Mesendoderm (in vitro differentiated cells): ENCODE measurements at regions not wholly inside any gene's neighbourhood (a gene's known extent, or its start where the extent isn't known, plus 50 kb on each side); places are given as distances from the start of the nearest gene placed in this dataset.

ENCODE experiments used
- DNase-seq: peaks from one replicate; pipeline ENCODE4 v3.0.0; 2013
- H2AK5ac ChIP-seq: 2 replicates; pipeline ENCODE4 v1.6.1; 2013; ENCODE audit warnings: low read length, inconsistent platforms
- H2BK120ac ChIP-seq: 2 replicates; pipeline ENCODE4 v1.6.1; 2013; ENCODE audit warnings: low read depth, mild to moderate bottlenecking, low read length, moderate library complexity, mixed read lengths
- H2BK15ac ChIP-seq: replicated peaks from 2 replicates; pipeline ENCODE4 v1.6.1; 2013; ENCODE audit warnings: low read depth, mild to moderate bottlenecking, moderate library complexity
- H2BK5ac ChIP-seq: 2 replicates; pipeline ENCODE4 v1.6.1; 2013; ENCODE audit warnings: low read length, inconsistent platforms
- H3K18ac ChIP-seq: 2 replicates; pipeline ENCODE4 v1.6.1; 2013; ENCODE audit warnings: mild to moderate bottlenecking, low read length, mixed read lengths
- H3K23ac ChIP-seq: one replicate; pipeline ENCODE4 v1.6.1; 2013; ENCODE audit warnings: low read length
- H3K27ac ChIP-seq: 2 replicates; pipeline ENCODE4 v1.5.1; 2013; ENCODE audit warnings: low read depth, mild to moderate bottlenecking, inconsistent platforms, low read length, moderate library complexity
- H3K27me3 ChIP-seq: 2 replicates; pipeline ENCODE4 v1.6.1; 2013; ENCODE audit warnings: low read length, control low read depth, mild to moderate bottlenecking, inconsistent platforms; ENCODE audit not compliant: insufficient read depth, poor library complexity
- H3K36me3 ChIP-seq: 2 replicates; pipeline ENCODE4 v1.6.1; 2013; ENCODE audit warnings: low read length, inconsistent platforms; ENCODE audit not compliant: control insufficient read depth, insufficient read depth
- H3K4ac ChIP-seq: one replicate; pipeline ENCODE4 v1.6.1; 2013; ENCODE audit warnings: low read depth, mild to moderate bottlenecking, low read length, moderate library complexity
- H3K4me1 ChIP-seq: 2 replicates; pipeline ENCODE4 v1.6.1; 2013; ENCODE audit warnings: low read depth, low read length, inconsistent platforms; ENCODE audit not compliant: control insufficient read depth
- H3K4me2 ChIP-seq: 2 replicates; pipeline ENCODE4 v1.6.1; 2013; ENCODE audit warnings: low read length
- H3K4me3 ChIP-seq: 2 replicates; pipeline ENCODE4 v1.5.1; 2013; ENCODE audit warnings: mild to moderate bottlenecking, low read length
- H3K56ac ChIP-seq: one replicate; pipeline ENCODE4 v1.6.1; 2013; ENCODE audit warnings: low read length
- H3K79me1 ChIP-seq: 2 replicates; pipeline ENCODE4 v1.6.1; 2013; ENCODE audit warnings: low read length, inconsistent platforms
- H3K79me2 ChIP-seq: 2 replicates; pipeline ENCODE4 v1.6.1; 2013; ENCODE audit warnings: mild to moderate bottlenecking, low read length; ENCODE audit not compliant: control insufficient read depth, insufficient read depth
- H3K9ac ChIP-seq: 2 replicates; pipeline ENCODE4 v1.6.1; 2013; ENCODE audit warnings: low read length, inconsistent platforms
- H4K5ac ChIP-seq: one replicate; pipeline ENCODE4 v1.6.1; 2013; ENCODE audit warnings: low read length
- H4K8ac ChIP-seq: one replicate; pipeline ENCODE4 v1.6.1; 2013; ENCODE audit warnings: low read depth, mild to moderate bottlenecking, control low read depth, low read length, moderate library complexity
- WGBS: extraction: QIAGEN DNeasy Blood & Tissue Kit; methylation state at CpG from one replicate; pipeline ENCODE4 v1.1.7; 2013; ENCODE audit warnings: low lambda C conversion rate, missing lambda C conversion rate; ENCODE audit not compliant: insufficient coverage; ENCODE audit errors: extremely low coverage; 5-methylcytosine and 5-hydroxymethylcytosine counted together

DNA sequence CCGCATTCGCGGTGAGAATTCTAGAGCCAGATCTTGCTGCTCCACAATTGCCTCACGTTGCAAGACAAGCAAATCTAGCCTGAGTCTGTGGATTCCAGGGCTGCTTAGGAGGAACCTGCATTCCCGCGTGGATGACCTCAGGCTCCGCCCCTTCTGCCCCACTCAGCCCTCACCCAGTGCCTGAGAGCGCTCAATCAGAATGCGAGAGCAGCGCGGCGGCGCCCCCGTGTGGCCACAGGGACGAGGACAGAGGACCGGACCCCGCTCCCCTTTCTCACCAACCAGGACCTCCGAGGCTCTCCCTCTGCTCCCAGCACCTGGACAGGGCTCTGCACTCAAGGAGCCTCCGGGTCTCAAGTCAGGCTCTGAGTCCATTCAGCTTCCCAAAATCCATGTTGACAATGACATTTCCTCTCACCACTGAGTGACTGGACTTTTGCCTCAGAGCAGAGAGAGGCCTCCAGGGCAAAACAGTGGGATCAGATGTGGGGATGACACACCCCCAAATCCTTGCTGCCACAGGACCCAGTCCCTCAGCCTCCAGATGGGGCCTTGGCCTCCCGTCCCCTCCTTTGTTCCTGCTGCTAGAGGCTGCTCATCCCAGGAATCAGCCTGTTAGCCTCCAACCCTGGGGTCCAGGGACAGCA lies 52.0 kb downstream of the RPP21 start:
- Histone ChIP-seq H3K27ac (no peak overlapping the region), H4K8ac (no peak overlapping the region), H2BK15ac (no peak overlapping the region), H3K27me3 (no peaks in the 10 kb centered on the region), H3K4ac (no peak overlapping the region), H2BK120ac (no peak overlapping the region), H3K18ac (no peak overlapping the region), H3K56ac (no peak overlapping the region), H3K79me2 (no peaks in the 10 kb centered on the region), H3K36me3 (no peaks in the 10 kb centered on the region), H2BK5ac (no peak overlapping the region), H3K23ac (no peak overlapping the region), H2AK5ac (no peak overlapping the region), H3K4me1 (no peaks in the 10 kb centered on the region), H3K4me2 (no peak overlapping the region), H3K79me1 (no peaks in the 10 kb centered on the region), H3K9ac (no peak overlapping the region), H3K4me3 (no peak overlapping the region), H4K5ac (no peak overlapping the region)
- DNase-seq: peak; percentile 85
- no CpG with 5 or more reads among the region's 20 CpGs for WGBS

GRCh38 chr6:30397697-30398096 lies 52.7 kb downstream of the RPP21 start:
- H3K27me3 ChIP-seq: no peaks in the 10 kb centered on the region
- no peaks in the 10 kb centered on the region for H3K36me3 ChIP-seq
- H2BK15ac ChIP-seq: no peak overlapping the region
- no peak overlapping the region for H3K23ac ChIP-seq
- no peak overlapping the region for H3K18ac ChIP-seq
- no peak overlapping the region for H4K5ac ChIP-seq
- DNase-seq: peak; percentile 57
- H2AK5ac ChIP-seq: no peak overlapping the region
- no peak overlapping the region for H3K4me3 ChIP-seq
- no peak overlapping the region for H2BK5ac ChIP-seq
- H3K79me2 ChIP-seq: no peaks in the 10 kb centered on the region
- H3K9ac ChIP-seq: no peak overlapping the region
- WGBS: no CpG with 5 or more reads among the region's 3 CpGs
- no peaks in the 10 kb centered on the region for H3K79me1 ChIP-seq
- no peak overlapping the region for H3K4me2 ChIP-seq
- no peaks in the 10 kb centered on the region for H3K4me1 ChIP-seq
- no peak overlapping the region for H3K56ac ChIP-seq
- no peak overlapping the region for H3K4ac ChIP-seq
- H4K8ac ChIP-seq: no peak overlapping the region
- no peak overlapping the region for H2BK120ac ChIP-seq
- H3K27ac ChIP-seq: no peak overlapping the region

GRCh38 chr6:30399390-30400058 lies 54.6 kb downstream of the RPP21 start:
- no peak overlapping the region for H3K56ac ChIP-seq
- H3K27ac ChIP-seq: no peak overlapping the region
- WGBS: no CpG with 5 or more reads among the region's 2 CpGs

DNA sequence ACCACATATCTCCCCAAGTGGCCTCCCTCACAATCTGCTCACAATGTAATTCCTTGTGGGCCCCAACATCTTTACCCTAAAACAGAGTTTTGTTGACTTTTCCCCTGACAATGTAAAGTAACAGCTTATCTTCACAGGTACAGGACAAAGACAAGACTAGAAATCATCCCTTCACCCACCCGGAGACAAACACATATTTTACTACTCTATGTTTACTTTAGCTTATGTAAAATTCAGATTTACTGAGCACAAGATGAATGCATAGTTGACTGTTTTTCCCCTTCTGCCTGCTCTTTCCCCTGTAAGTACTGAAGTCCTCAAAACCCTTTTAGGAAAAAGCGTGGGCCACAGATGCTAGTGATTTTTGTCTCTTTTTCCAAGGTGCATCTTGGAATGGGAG lies 61.0 kb downstream of the RPP21 start:
- H3K79me1 ChIP-seq: no peaks in the 10 kb centered on the region
- no peaks in the 10 kb centered on the region for H3K4me1 ChIP-seq
- no peaks in the 10 kb centered on the region for H3K27me3 ChIP-seq

More at GRCh38 chr6:30399390-30400058, 54.6 kb downstream of the RPP21 start:
- no peak overlapping the region for H3K18ac ChIP-seq
- no peak overlapping the region for H2BK5ac ChIP-seq
- no peak overlapping the region for H3K4me2 ChIP-seq
- H3K23ac ChIP-seq: no peak overlapping the region
- H3K4ac ChIP-seq: no peak overlapping the region
- H3K9ac ChIP-seq: no peak overlapping the region
- H2BK15ac ChIP-seq: no peak overlapping the region
- no peaks in the 10 kb centered on the region for H3K36me3 ChIP-seq
- H4K5ac ChIP-seq: no peak overlapping the region
- H3K27me3 ChIP-seq: no peaks in the 10 kb centered on the region
- H3K4me1 ChIP-seq: no peaks in the 10 kb centered on the region
- no peak overlapping the region for H2AK5ac ChIP-seq
- no peak overlapping the region for H3K4me3 ChIP-seq
- no peak for DNase-seq
- H2BK120ac ChIP-seq: no peak overlapping the region
- H3K79me2 ChIP-seq: no peaks in the 10 kb centered on the region
- H3K79me1 ChIP-seq: no peaks in the 10 kb centered on the region
- H4K8ac ChIP-seq: no peak overlapping the region

GRCh38 chr6:30409184-30409583 lies 64.2 kb downstream of the RPP21 start:
- no peak overlapping the region for H4K5ac ChIP-seq
- H3K4me3 ChIP-seq: no peak overlapping the region
- H2BK120ac ChIP-seq: no peak overlapping the region
- no peak overlapping the region for H3K4me2 ChIP-seq
- H3K9ac ChIP-seq: no peak overlapping the region
- H3K4ac ChIP-seq: no peak overlapping the region
- H2BK15ac ChIP-seq: no peak overlapping the region
- no peak overlapping the region for H2AK5ac ChIP-seq
- H3K18ac ChIP-seq: no peak overlapping the region
- H3K79me2 ChIP-seq: no peaks in the 10 kb centered on the region
- H3K4me1 ChIP-seq: no peaks in the 10 kb centered on the region
- H3K56ac ChIP-seq: no peak overlapping the region
- no peaks in the 10 kb centered on the region for H3K27me3 ChIP-seq
- no peak overlapping the region for H3K23ac ChIP-seq
- no peak overlapping the region for H3K27ac ChIP-seq
- no peak overlapping the region for H4K8ac ChIP-seq
- no CpG with 5 or more reads among the region's 2 CpGs for WGBS
- DNase-seq: no peak
- no peaks in the 10 kb centered on the region for H3K79me1 ChIP-seq
- no peaks in the 10 kb centered on the region for H3K36me3 ChIP-seq
- no peak overlapping the region for H2BK5ac ChIP-seq

More for the DNA sequence above, 61.0 kb downstream of the RPP21 start:
- Histone ChIP-seq H3K23ac (no peak overlapping the region), H2BK5ac (no peak overlapping the region), H3K4ac (no peak overlapping the region), H2BK15ac (no peak overlapping the region), H4K5ac (no peak overlapping the region), H2BK120ac (no peak overlapping the region), H4K8ac (no peak overlapping the region), H3K18ac (no peak overlapping the region), H3K79me2 (no peaks in the 10 kb centered on the region), H3K36me3 (no peaks in the 10 kb centered on the region), H3K56ac (no peak overlapping the region), H3K9ac (no peak overlapping the region), H3K27ac (no peak overlapping the region), H3K4me3 (no peak overlapping the region), H2AK5ac (no peak overlapping the region), H3K4me2 (no peak overlapping the region)
- no peak for DNase-seq
- no CpG with 5 or more reads among the region's 2 CpGs for WGBS
